GM20000 (cell line): ENCODE measurements at regions not wholly inside any gene's neighbourhood (a gene's known extent, or its start where the extent isn't known, plus 50 kb on each side); places are given as distances from the start of the nearest gene placed in this dataset.

Experiments used
- DNase-seq: peaks from one replicate; pipeline ENCODE4 v3.0.0; 2012; ENCODE audit warnings: low spot score
- CTCF ChIP-seq: IDR thresholded peaks from 2 replicates; pipeline ENCODE4 v1.5.1; 2012; ENCODE audit warnings: mild to moderate bottlenecking, control low read depth; ENCODE audit errors: extremely low read depth, missing control alignments

- no peak for TF ChIP-seq CTCF
- no peak for DNase-seq
These were observed 170.6 kb upstream of the TMTC4 start for GRCh38 chr13:100845128-100845757.

GRCh38 chr13:100842136-100842535 is 167.5 kb upstream of the TMTC4 start:
- no peak for DNase-seq
- TF ChIP-seq CTCF, result no peak

- TF ChIP-seq CTCF, result no peak
- DNase-seq, result no peak
These were observed 163.8 kb upstream of the TMTC4 start for GRCh38 chr13:100838387-100838786.

GRCh38 chr13:100837631-100838030 is 163.0 kb upstream of the TMTC4 start:
- DNase-seq, result no peak
- TF ChIP-seq CTCF, result no peak

GRCh38 chr13:100836711-100837110 is 162.1 kb upstream of the TMTC4 start:
- no peak for DNase-seq
- no peak for TF ChIP-seq CTCF

GRCh38 chr13:100835695-100836094 is 161.1 kb upstream of the TMTC4 start:
- no peak for TF ChIP-seq CTCF
- DNase-seq, result no peak

- no peak for DNase-seq
- TF ChIP-seq CTCF, result no peak
These were observed 158.8 kb upstream of the TMTC4 start for GRCh38 chr13:100833427-100833826.
